Neural cell (in vitro differentiated cells): ENCODE measurements at regions not wholly inside any gene's neighbourhood (a gene's known extent, or its start where the extent isn't known, plus 50 kb on each side); places are given as distances from the start of the nearest gene placed in this dataset.

Experiments
- H2AFZ ChIP-seq: fragments of 200-600, 300-800 bp; sonication (generic), shearing (Covaris generic); 2 replicates; pipeline ENCODE4 v1.6.0; 2014; ENCODE audit warnings: low read depth, mild to moderate bottlenecking, antibody characterized with exemption, low read length, moderate library complexity
- H3F3A ChIP-seq: fragments of 200-600 bp; shearing (Covaris generic); 2 replicates; pipeline ENCODE4 v1.6.1; 2016; ENCODE audit warnings: mild to moderate bottlenecking, moderate library complexity, mixed read lengths, antibody characterized with exemption, low read length; ENCODE audit not compliant: insufficient read depth, poor library complexity, severe bottlenecking
- H3K27ac ChIP-seq: fragments of 200-600, 300-800 bp; sonication (generic), shearing (Covaris generic); 2 replicates; pipeline ENCODE4 v1.5.1; 2014; ENCODE audit warnings: mild to moderate bottlenecking, low read length, moderate library complexity
- H3K27me3 ChIP-seq: fragments of 300-800, 200-600 bp; sonication (generic), shearing (Covaris generic); 2 replicates; pipeline ENCODE4 v1.6.0; 2014; ENCODE audit warnings: mild to moderate bottlenecking, low read depth, low read length, moderate library complexity; ENCODE audit not compliant: insufficient read depth
- H3K36me3 ChIP-seq: fragments of 300-800, 200-600 bp; sonication (generic), shearing (Covaris generic); 2 replicates; pipeline ENCODE4 v1.5.1; 2014; ENCODE audit warnings: mild to moderate bottlenecking, antibody characterized with exemption, low read length, moderate library complexity; ENCODE audit not compliant: insufficient read depth
- H3K4me2 ChIP-seq: fragments of 300-800, 200-600 bp; sonication (generic), shearing (Covaris generic); 2 replicates; pipeline ENCODE4 v1.6.0; 2014; ENCODE audit warnings: mild to moderate bottlenecking, low read length
- H3K4me3 ChIP-seq: fragments of 300-800, 200-600 bp; sonication (generic), shearing (Covaris generic); 2 replicates; pipeline ENCODE4 v1.5.1; 2014; ENCODE audit warnings: mild to moderate bottlenecking, low read length, moderate library complexity
- H3K79me2 ChIP-seq: fragments of 200-600 bp; shearing (Covaris generic); replicated peaks from 2 replicates; pipeline ENCODE4 v1.6.0; 2014; ENCODE audit warnings: mild to moderate bottlenecking, low read length, moderate library complexity; ENCODE audit not compliant: insufficient read depth
- H3K9ac ChIP-seq: fragments of 300-800, 200-600 bp; sonication (generic), shearing (Covaris generic); 2 replicates; pipeline ENCODE4 v1.6.1; 2016; ENCODE audit warnings: mild to moderate bottlenecking, low read length, mixed read lengths
- H3K9me2 ChIP-seq: fragments of 200-600 bp; shearing (Covaris generic); 2 replicates; pipeline ENCODE4 v1.6.1; 2016; ENCODE audit warnings: mild to moderate bottlenecking, low read length, mixed read lengths; ENCODE audit not compliant: insufficient read depth
- H3K9me3 ChIP-seq: fragments of 200-600, 300-800 bp; sonication (generic), shearing (Covaris generic); 2 replicates; pipeline ENCODE4 v1.6.1; 2016; ENCODE audit warnings: mild to moderate bottlenecking, mixed run types, low read length, moderate library complexity, mixed read lengths
- H4K20me1 ChIP-seq: fragments of 200-600 bp; shearing (Covaris generic); 2 replicates; pipeline ENCODE4 v1.6.1; 2016; ENCODE audit warnings: mild to moderate bottlenecking, mixed run types; ENCODE audit not compliant: insufficient read depth
- CTCF ChIP-seq: fragments of 450-650 bp; IDR thresholded peaks from 2 replicates; pipeline ENCODE4 v1.5.1; 2014; ENCODE audit warnings: antibody characterized with exemption, mild to moderate bottlenecking, moderate library complexity; ENCODE audit not compliant: poor library complexity, severe bottlenecking
- EP300 ChIP-seq: fragments of 450-650 bp; conservative IDR thresholded peaks from 2 replicates; pipeline ENCODE4 v1.6.1; 2014; ENCODE audit warnings: antibody characterized with exemption, mild to moderate bottlenecking, moderate library complexity; ENCODE audit not compliant: poor library complexity, severe bottlenecking
- EZH2 ChIP-seq: fragments of 200-600, 300-800 bp; shearing (Covaris generic), sonication (generic); IDR thresholded peaks from 2 replicates; pipeline ENCODE4 v1.6.1; 2014; ENCODE audit warnings: antibody characterized with exemption, low read length, borderline replicate concordance, mild to moderate bottlenecking; ENCODE audit not compliant: insufficient read depth, poor library complexity, severe bottlenecking
- MXI1 ChIP-seq: fragments of 450-650 bp; conservative IDR thresholded peaks from 2 replicates; pipeline ENCODE4 v1.6.1; 2014; ENCODE audit warnings: antibody characterized with exemption, mild to moderate bottlenecking; ENCODE audit not compliant: poor library complexity, severe bottlenecking
- POLR2AphosphoS5 ChIP-seq: IDR thresholded peaks from 2 replicates; pipeline ENCODE4 v1.6.1; 2012
- RAD21 ChIP-seq: fragments of 450-650 bp; conservative IDR thresholded peaks from 2 replicates; pipeline ENCODE4 v1.6.1; 2014; ENCODE audit warnings: antibody characterized with exemption, mild to moderate bottlenecking, moderate library complexity
- REST ChIP-seq: IDR thresholded peaks from 2 replicates; pipeline ENCODE4 v1.6.1; 2012; ENCODE audit warnings: borderline replicate concordance
- SMC3 ChIP-seq: fragments of 450-650 bp; conservative IDR thresholded peaks from 2 replicates; pipeline ENCODE4 v1.6.1; 2014; ENCODE audit warnings: antibody characterized with exemption, mild to moderate bottlenecking, moderate library complexity; ENCODE audit not compliant: poor library complexity
- TAF1 ChIP-seq: IDR thresholded peaks from 2 replicates; pipeline ENCODE4 v1.6.1; 2012; ENCODE audit warnings: low read depth

GRCh38 chr21:27561116-27561515 lies 594.2 kb upstream of the ADAMTS5 start:
- Histone ChIP-seq H3F3A (no peaks in the 10 kb centered on the region), H3K9me2 (no peaks in the 10 kb centered on the region), H3K27ac (no peak overlapping the region), H3K4me3 (no peak overlapping the region), H3K9ac (no peak overlapping the region), H4K20me1 (no peaks in the 10 kb centered on the region), H3K9me3 (peaks cover 2% of the 10 kb centered on the region), H2AFZ (no peak overlapping the region), H3K4me2 (no peak overlapping the region), H3K36me3 (no peaks in the 10 kb centered on the region), H3K27me3 (no peaks in the 10 kb centered on the region), H3K79me2 (no peaks in the 10 kb centered on the region)
- TF ChIP-seq EP300: no peak

GRCh38 chr21:27557356-27557755 lies 590.5 kb upstream of the ADAMTS5 start:
- no peak for TF ChIP-seq POLR2AphosphoS5
- no peak for TF ChIP-seq MXI1
- TF ChIP-seq EZH2: no peak
- TF ChIP-seq EP300: no peak
- TF ChIP-seq SMC3: no peak
- no peak for TF ChIP-seq RAD21
- no peak for TF ChIP-seq CTCF
- TF ChIP-seq TAF1: no peak
- TF ChIP-seq REST: no peak
- no peaks in the 10 kb centered on the region for H4K20me1 ChIP-seq
- H3K4me2 ChIP-seq: no peak overlapping the region
- no peaks in the 10 kb centered on the region for H3K79me2 ChIP-seq
- peaks cover 4% of the 10 kb centered on the region for H3K9me3 ChIP-seq
- H3K36me3 ChIP-seq: no peaks in the 10 kb centered on the region
- no peaks in the 10 kb centered on the region for H3K27me3 ChIP-seq
- H3K4me3 ChIP-seq: no peak overlapping the region
- H3K27ac ChIP-seq: no peak overlapping the region
- H2AFZ ChIP-seq: no peak overlapping the region
- no peaks in the 10 kb centered on the region for H3K9me2 ChIP-seq
- no peak overlapping the region for H3K9ac ChIP-seq
- H3F3A ChIP-seq: no peaks in the 10 kb centered on the region

GRCh38 chr21:27555996-27556395 lies 589.1 kb upstream of the ADAMTS5 start:
- H3F3A ChIP-seq: no peaks in the 10 kb centered on the region
- TF ChIP-seq SMC3 (no peak), EP300 (no peak)
- no peaks in the 10 kb centered on the region for H3K27me3 ChIP-seq
- peaks cover 4% of the 10 kb centered on the region for H3K9me3 ChIP-seq
- no peaks in the 10 kb centered on the region for H3K36me3 ChIP-seq
- no peaks in the 10 kb centered on the region for H4K20me1 ChIP-seq
- H3K27ac ChIP-seq: no peak overlapping the region
- H3K79me2 ChIP-seq: no peaks in the 10 kb centered on the region
- no peaks in the 10 kb centered on the region for H3K9me2 ChIP-seq
- H3K4me2 ChIP-seq: no peak overlapping the region
- H3K9ac ChIP-seq: no peak overlapping the region
- no peak overlapping the region for H3K4me3 ChIP-seq
- no peak overlapping the region for H2AFZ ChIP-seq
